Astrocyte (in vitro differentiated cells and primary cell): ENCODE measurements at regions not wholly inside any gene's neighbourhood (a gene's known extent, or its start where the extent isn't known, plus 50 kb on each side); places are given as distances from the start of the nearest gene placed in this dataset.

ENCODE experiments used
- DNase-seq: peaks from one replicate; pipeline ENCODE4 v3.0.0-alpha.2; 2010; ENCODE audit warnings: low read depth
- FAIRE-seq: peaks from 2 replicates; lab custom pipeline; 2011; peaks lifted over from hg19 to GRCh38; lab: Jason Lieb, UNC
- H2AFZ ChIP-seq: 2 replicates; pipeline ENCODE4 v1.6.0; 2012; ENCODE audit warnings: low read depth, low read length, inconsistent platforms
- H3K27ac ChIP-seq: 2 replicates; pipeline ENCODE4 v1.5.1; 2011; ENCODE audit warnings: low read depth, low read length, inconsistent platforms
- H3K27me3 ChIP-seq: 2 replicates; pipeline ENCODE4 v1.6.0; 2011; ENCODE audit warnings: low read length, inconsistent platforms; ENCODE audit not compliant: insufficient read depth
- H3K36me3 ChIP-seq: 2 replicates; pipeline ENCODE4 v1.5.1; 2011; ENCODE audit warnings: low read length, inconsistent platforms; ENCODE audit not compliant: insufficient read depth
- H3K4me1 ChIP-seq: 2 replicates; pipeline ENCODE4 v1.5.1; 2011; ENCODE audit warnings: low read length, inconsistent platforms; ENCODE audit not compliant: insufficient read depth
- H3K4me2 ChIP-seq: 2 replicates; pipeline ENCODE4 v1.6.0; 2012; ENCODE audit warnings: low read length, inconsistent platforms
- H3K4me3 ChIP-seq: 2 replicates; pipeline ENCODE4 v1.5.1; 2011; ENCODE audit warnings: low read depth, mild to moderate bottlenecking, low read length, inconsistent platforms; ENCODE audit not compliant: insufficient read depth
- H3K79me2 ChIP-seq: 2 replicates; pipeline ENCODE4 v1.6.0; 2012; ENCODE audit warnings: mild to moderate bottlenecking, low read length, inconsistent platforms; ENCODE audit not compliant: insufficient read depth
- H3K9ac ChIP-seq: 2 replicates; pipeline ENCODE4 v1.6.0; 2012; ENCODE audit warnings: mild to moderate bottlenecking, low read length, inconsistent platforms
- H3K9me3 ChIP-seq: 2 replicates; pipeline ENCODE4 v1.5.1; 2012; ENCODE audit warnings: low read depth, mild to moderate bottlenecking, low read length, inconsistent platforms; ENCODE audit not compliant: insufficient read depth
- H4K20me1 ChIP-seq: 2 replicates; pipeline ENCODE4 v1.6.0; 2012; ENCODE audit warnings: low read length, inconsistent platforms; ENCODE audit not compliant: insufficient read depth
- H3K27ac Mint-ChIP-seq: one replicate; pipeline ENCODE4 v1.8.0; 2021; ENCODE audit warnings: mild to moderate bottlenecking, mixed read lengths; ENCODE audit not compliant: unreplicated experiment
- H3K27me3 Mint-ChIP-seq: one replicate; pipeline ENCODE4 v1.8.0; 2021; ENCODE audit warnings: low read depth, mixed read lengths; ENCODE audit not compliant: unreplicated experiment
- H3K36me3 Mint-ChIP-seq: one replicate; pipeline ENCODE4 v1.8.0; 2021; ENCODE audit warnings: low read depth, mixed read lengths; ENCODE audit not compliant: unreplicated experiment
- H3K4me1 Mint-ChIP-seq: one replicate; pipeline ENCODE4 v1.8.0; 2021; ENCODE audit warnings: low read depth, mixed read lengths; ENCODE audit not compliant: unreplicated experiment
- H3K4me3 Mint-ChIP-seq: one replicate; pipeline ENCODE4 v1.8.0; 2021; ENCODE audit warnings: mild to moderate bottlenecking, moderate library complexity, mixed read lengths; ENCODE audit not compliant: unreplicated experiment
- H3K9me3 Mint-ChIP-seq: one replicate; pipeline ENCODE4 v1.8.0; 2021; ENCODE audit warnings: mild to moderate bottlenecking, mixed read lengths; ENCODE audit not compliant: unreplicated experiment
- CTCF ChIP-seq: IDR thresholded peaks from 2 replicates; pipeline ENCODE4 v1.5.1; 2011; ENCODE audit warnings: low read depth, mild to moderate bottlenecking, inconsistent platforms, low read length, moderate library complexity; ENCODE audit not compliant: insufficient read depth
- EZH2 ChIP-seq: IDR thresholded peaks from 2 replicates; pipeline ENCODE4 v1.6.1; 2012; ENCODE audit warnings: mild to moderate bottlenecking, low read length, inconsistent platforms; ENCODE audit not compliant: insufficient read depth

GRCh38 chr18:54032412-54032811 is 192.1 kb downstream of the MBD2 start:
- Mint-ChIP-seq H3K4me3 (no peak overlapping the region), H3K27me3 (no peaks in the 10 kb centered on the region), H3K27ac (no peak overlapping the region), H3K4me1 (peaks cover 12% of the 10 kb centered on the region), H3K36me3 (no peaks in the 10 kb centered on the region), H3K9me3 (no peaks in the 10 kb centered on the region)
- Histone ChIP-seq H3K4me2 (no peak overlapping the region), H3K9me3 (no peaks in the 10 kb centered on the region), H3K4me1 (no peaks in the 10 kb centered on the region), H3K9ac (no peak overlapping the region), H3K36me3 (no peaks in the 10 kb centered on the region), H3K79me2 (no peaks in the 10 kb centered on the region), H2AFZ (no peak overlapping the region), H4K20me1 (no peaks in the 10 kb centered on the region), H3K4me3 (no peak overlapping the region), H3K27ac (no peak overlapping the region), H3K27me3 (no peaks in the 10 kb centered on the region)
- TF ChIP-seq EZH2 (no peak), CTCF (no peak)
- no peak for FAIRE-seq
- DNase-seq, result no peak

- H3K27ac ChIP-seq, result no peak overlapping the region
- Mint-ChIP-seq H3K4me1 (peaks cover 12% of the 10 kb centered on the region), H3K9me3 (no peaks in the 10 kb centered on the region), H3K27ac (no peak overlapping the region), H3K4me3 (no peak overlapping the region), H3K27me3 (no peaks in the 10 kb centered on the region), H3K36me3 (no peaks in the 10 kb centered on the region)
- H3K4me1 ChIP-seq, result no peaks in the 10 kb centered on the region
- no peaks in the 10 kb centered on the region for H3K36me3 ChIP-seq
- H3K27me3 ChIP-seq, result no peaks in the 10 kb centered on the region
- H3K4me3 ChIP-seq, result no peak overlapping the region
- FAIRE-seq (no peak), DNase-seq (no peak)
- no peak overlapping the region for H3K4me2 ChIP-seq
- H3K79me2 ChIP-seq, result no peaks in the 10 kb centered on the region
- H2AFZ ChIP-seq, result no peak overlapping the region
- TF ChIP-seq EZH2 (no peak), CTCF (no peak)
- no peaks in the 10 kb centered on the region for H4K20me1 ChIP-seq
- no peaks in the 10 kb centered on the region for H3K9me3 ChIP-seq
- H3K9ac ChIP-seq, result no peak overlapping the region
Measured at GRCh38 chr18:54031243-54031642, 193.2 kb downstream of the MBD2 start.

GRCh38 chr18:54030434-54030833 is 194.0 kb downstream of the MBD2 start:
- Mint-ChIP-seq H3K27ac (no peak overlapping the region), H3K4me1 (peaks cover 12% of the 10 kb centered on the region)
- no peak for FAIRE-seq

More at GRCh38 chr18:54030434-54030833, 194.0 kb downstream of the MBD2 start:
- no peaks in the 10 kb centered on the region for H3K36me3 Mint-ChIP-seq
- DNase-seq, result no peak
- Histone ChIP-seq H2AFZ (no peak overlapping the region), H3K4me1 (no peaks in the 10 kb centered on the region), H3K79me2 (no peaks in the 10 kb centered on the region), H3K4me2 (no peak overlapping the region), H4K20me1 (no peaks in the 10 kb centered on the region), H3K9me3 (no peaks in the 10 kb centered on the region), H3K36me3 (no peaks in the 10 kb centered on the region), H3K9ac (no peak overlapping the region), H3K27ac (no peak overlapping the region), H3K4me3 (no peak overlapping the region), H3K27me3 (no peaks in the 10 kb centered on the region)
- H3K9me3 Mint-ChIP-seq, result no peaks in the 10 kb centered on the region
- H3K27me3 Mint-ChIP-seq, result no peaks in the 10 kb centered on the region
- no peak for TF ChIP-seq CTCF
- no peak for TF ChIP-seq EZH2
- no peak overlapping the region for H3K4me3 Mint-ChIP-seq
